CD4-positive, alpha-beta memory T cell (primary cell): ENCODE measurements at regions not wholly inside any gene's neighbourhood (a gene's known extent, or its start where the extent isn't known, plus 50 kb on each side); places are given as distances from the start of the nearest gene placed in this dataset.

Experiments
- CTCF ChIA-PET: fragments of 350-600 bp; sonication (Branson Sonifier 250); formaldehyde crosslinking; loops from one replicate; lab custom pipeline; 2021; ENCODE audit warnings: inconsistent platforms; ENCODE audit not compliant: partially characterized antibody; lab: Charles Lee
- POLR2A ChIA-PET: fragments of 350-600 bp; sonication (Branson Sonifier 250); formaldehyde crosslinking; loops from one replicate; lab custom pipeline; 2021; ENCODE audit not compliant: partially characterized antibody; lab: Charles Lee
- DNase-seq, 5 donors: peaks; one replicate each; pipeline versions ENCODE4 v3.0.0 to v3.0.0-alpha.2; 2020 to 2022; ENCODE audit warnings: mixed read lengths in 1 of 5
- H3K27ac ChIP-seq: one replicate; pipeline ENCODE4 v1.7.0; 2013; ENCODE audit warnings: low read depth, low read length
- H3K27me3 ChIP-seq: 2 replicates; pipeline ENCODE4 v1.7.0; 2013; ENCODE audit warnings: mild to moderate bottlenecking, low read length, moderate library complexity; ENCODE audit not compliant: insufficient read depth
- H3K36me3 ChIP-seq: 2 replicates; pipeline ENCODE4 v1.7.0; 2013; ENCODE audit warnings: mild to moderate bottlenecking, low read length, moderate library complexity; ENCODE audit not compliant: insufficient read depth
- H3K4me1 ChIP-seq: 2 replicates; pipeline ENCODE4 v1.7.0; 2013; ENCODE audit warnings: mild to moderate bottlenecking, low read length, moderate library complexity; ENCODE audit not compliant: insufficient read depth
- H3K4me3 ChIP-seq, 2 donors: one replicate each; pipeline ENCODE4 v1.7.0; 2013; ENCODE audit warnings: low read length in 2 of 2, mild to moderate bottlenecking in 1 of 2
- H3K9me3 ChIP-seq, 2 donors: one replicate each; pipeline ENCODE4 v1.7.0; 2013; ENCODE audit warnings: low read length in 2 of 2, control low read depth in 1 of 2; ENCODE audit not compliant: control insufficient read depth in 1 of 2
- H3K27ac Mint-ChIP-seq, 7 donors: one replicate each; pipeline ENCODE4 v1.8.0; 2020 to 2021; ENCODE audit warnings: mixed read lengths in 7 of 7, mild to moderate bottlenecking in 6 of 7, inconsistent platforms in 3 of 7, moderate library complexity in 3 of 7
- H3K27me3 Mint-ChIP-seq, 2 donors: one replicate each; pipeline ENCODE4 v1.8.0; 2020 to 2021; ENCODE audit warnings: mixed read lengths in 2 of 2
- H3K36me3 Mint-ChIP-seq, 2 donors: one replicate each; pipeline ENCODE4 v1.8.0; 2020 to 2021; ENCODE audit warnings: mixed read lengths in 2 of 2, inconsistent platforms in 1 of 2, mild to moderate bottlenecking in 1 of 2
- H3K4me1 Mint-ChIP-seq, 4 donors: one replicate each; pipeline ENCODE4 v1.8.0; 2020 to 2021; ENCODE audit warnings: mixed read lengths in 4 of 4, mild to moderate bottlenecking in 1 of 4
- H3K4me3 Mint-ChIP-seq, 8 donors: one replicate each; pipeline ENCODE4 v1.8.0; 2020 to 2021; ENCODE audit warnings: mixed read lengths in 8 of 8, mild to moderate bottlenecking in 7 of 8, moderate library complexity in 6 of 8, inconsistent platforms in 3 of 8
- H3K9me3 Mint-ChIP-seq, 8 donors: one replicate each; pipeline ENCODE4 v1.8.0; 2020 to 2021; ENCODE audit warnings: mixed read lengths in 8 of 8, mild to moderate bottlenecking in 5 of 8, inconsistent platforms in 3 of 8, moderate library complexity in 1 of 8
- intact Hi-C: fragments of 100-400 bp; cut with micrococcal nuclease; formaldehyde crosslinking; loops from one replicate; pipeline ENCODE4 v1.15.1; 2023

- no peak for DNase-seq
- H3K36me3 Mint-ChIP-seq, result no peaks in the 10 kb centered on the region
- H3K27me3 Mint-ChIP-seq, result peaks cover 7 to 11% of the 10 kb centered on the region in 2 donors
- H3K4me3 ChIP-seq, result no peak overlapping the region
- ChIA-PET POLR2A (no interaction called here), CTCF (interaction anchor here (1.4 kb wide), 1 partner anchor 91 kb away, joined by 3 read pairs; no protein-coding TSS in a partner anchor)
- H3K4me3 Mint-ChIP-seq, result no peak overlapping the region
- no peaks in the 10 kb centered on the region for H3K9me3 ChIP-seq
- peaks cover 5% of the 10 kb centered on the region for H3K4me1 ChIP-seq
- no peak overlapping the region for H3K27ac Mint-ChIP-seq
- no peaks in the 10 kb centered on the region for H3K36me3 ChIP-seq
- H3K27ac ChIP-seq, result no peak overlapping the region
- peaks cover 0 to 1% (median 0%) of the 10 kb centered on the region in 4 donors for H3K4me1 Mint-ChIP-seq
- intact Hi-C loops, result no loop called here
- no peaks in the 10 kb centered on the region for H3K27me3 ChIP-seq
- H3K9me3 Mint-ChIP-seq, result peaks cover 0 to 4% (median under 1%) of the 10 kb centered on the region in 8 donors
These were observed 90.1 kb upstream of the RGMA start for GRCh38 chr15:93179072-93179471.

- Mint-ChIP-seq H3K9me3 (peaks cover 0 to 7% (median 1%) of the 10 kb centered on the region in 8 donors), H3K36me3 (no peaks in the 10 kb centered on the region), H3K4me1 (peaks cover 0 to 1% (median 0%) of the 10 kb centered on the region in 4 donors), H3K4me3 (no peak overlapping the region), H3K27ac (no peak overlapping the region), H3K27me3 (peaks cover 7 to 13% of the 10 kb centered on the region in 2 donors)
- peaks cover 5% of the 10 kb centered on the region for H3K4me1 ChIP-seq
- intact Hi-C loops, result no loop called here
- DNase-seq, result no peak
- POLR2A ChIA-PET, result no interaction called here
- H3K4me3 ChIP-seq, result no peak overlapping the region
- no peaks in the 10 kb centered on the region for H3K9me3 ChIP-seq
- H3K27me3 ChIP-seq, result no peaks in the 10 kb centered on the region
- CTCF ChIA-PET, result no interaction called here
- no peaks in the 10 kb centered on the region for H3K36me3 ChIP-seq
- no peak overlapping the region for H3K27ac ChIP-seq
These were observed 89.4 kb upstream of the RGMA start for GRCh38 chr15:93178371-93178770.

GRCh38 chr15:93176065-93176464 is 87.1 kb upstream of the RGMA start:
- Mint-ChIP-seq H3K27me3 (peaks cover 15 to 16% of the 10 kb centered on the region in 2 donors), H3K4me3 (no peak overlapping the region), H3K4me1 (no peaks in the 10 kb centered on the region), H3K27ac (no peak overlapping the region), H3K9me3 (peaks cover 0 to 11% (median 5%) of the 10 kb centered on the region in 8 donors), H3K36me3 (peaks cover 0 to 3% of the 10 kb centered on the region in 2 donors)
- H3K27ac ChIP-seq, result no peak overlapping the region
- H3K4me3 ChIP-seq, result no peak overlapping the region
- peaks cover 5% of the 10 kb centered on the region for H3K4me1 ChIP-seq
- H3K36me3 ChIP-seq, result no peaks in the 10 kb centered on the region
- POLR2A ChIA-PET, result no interaction called here
- no peaks in the 10 kb centered on the region for H3K9me3 ChIP-seq
- no peaks in the 10 kb centered on the region for H3K27me3 ChIP-seq
- CTCF ChIA-PET, result interaction anchor here (1.6 kb wide), 1 partner anchor 88 kb away, joined by 4 read pairs; no protein-coding TSS in a partner anchor
- intact Hi-C loops, result no loop called here
- no peak for DNase-seq

- Mint-ChIP-seq H3K36me3 (peaks cover 0 to 3% of the 10 kb centered on the region in 2 donors), H3K4me1 (no peaks in the 10 kb centered on the region), H3K9me3 (peaks cover 0 to 11% (median 5%) of the 10 kb centered on the region in 8 donors), H3K4me3 (no peak overlapping the region), H3K27ac (no peak overlapping the region), H3K27me3 (peaks cover 19% of the 10 kb centered on the region in 2 donors)
- H3K4me1 ChIP-seq, result peaks cover 5% of the 10 kb centered on the region
- H3K27me3 ChIP-seq, result no peaks in the 10 kb centered on the region
- H3K27ac ChIP-seq, result no peak overlapping the region
- no peaks in the 10 kb centered on the region for H3K9me3 ChIP-seq
- DNase-seq, result no peak
- no peaks in the 10 kb centered on the region for H3K36me3 ChIP-seq
- no peak overlapping the region for H3K4me3 ChIP-seq
- ChIA-PET CTCF (no interaction called here), POLR2A (no interaction called here)
- intact Hi-C loops, result no loop called here
These were observed 85.8 kb upstream of the RGMA start for GRCh38 chr15:93174836-93175235.

GRCh38 chr15:93173369-93173768 is 84.4 kb upstream of the RGMA start:
- intact Hi-C loops, result no loop called here
- peaks cover 0 to 3% of the 10 kb centered on the region in 2 donors for H3K36me3 Mint-ChIP-seq
- peaks cover 0 to 11% (median 5%) of the 10 kb centered on the region in 8 donors for H3K9me3 Mint-ChIP-seq
- H3K4me1 ChIP-seq, result no peaks in the 10 kb centered on the region
- H3K27me3 Mint-ChIP-seq, result peaks cover 18 to 21% of the 10 kb centered on the region in 2 donors
- no peak for DNase-seq
- no peak overlapping the region for H3K27ac ChIP-seq
- ChIA-PET POLR2A (no interaction called here), CTCF (no interaction called here)
- H3K4me3 Mint-ChIP-seq, result no peak overlapping the region
- H3K27ac Mint-ChIP-seq, result no peak overlapping the region
- no peak overlapping the region for H3K4me3 ChIP-seq
- H3K27me3 ChIP-seq, result no peaks in the 10 kb centered on the region
- H3K36me3 ChIP-seq, result no peaks in the 10 kb centered on the region
- no peaks in the 10 kb centered on the region for H3K9me3 ChIP-seq
- peaks cover 0 to under 1% (median 0%) of the 10 kb centered on the region in 4 donors for H3K4me1 Mint-ChIP-seq

GRCh38 chr15:93171476-93171875 is 82.5 kb upstream of the RGMA start:
- CTCF ChIA-PET, result no interaction called here
- POLR2A ChIA-PET, result no interaction called here
- no peak overlapping the region for H3K4me3 ChIP-seq
- H3K36me3 Mint-ChIP-seq, result peaks cover 0 to 3% of the 10 kb centered on the region in 2 donors
- intact Hi-C loops, result no loop called here
- H3K4me3 Mint-ChIP-seq, result no peak overlapping the region
- no peak for DNase-seq
- H3K27me3 ChIP-seq, result no peaks in the 10 kb centered on the region
- no peak overlapping the region for H3K27ac Mint-ChIP-seq
- peaks cover 2 to 7% (median 3%) of the 10 kb centered on the region in 4 donors for H3K4me1 Mint-ChIP-seq
- no peaks in the 10 kb centered on the region for H3K4me1 ChIP-seq
- H3K9me3 ChIP-seq, result no peaks in the 10 kb centered on the region
- H3K27ac ChIP-seq, result no peak overlapping the region
- peaks cover 18 to 23% of the 10 kb centered on the region in 2 donors for H3K27me3 Mint-ChIP-seq
- no peaks in the 10 kb centered on the region for H3K36me3 ChIP-seq
- peaks cover 0 to 11% (median 5%) of the 10 kb centered on the region in 8 donors for H3K9me3 Mint-ChIP-seq

GRCh38 chr15:93170329-93170728 is 81.3 kb upstream of the RGMA start:
- Histone ChIP-seq H3K36me3 (no peaks in the 10 kb centered on the region), H3K27me3 (no peaks in the 10 kb centered on the region), H3K4me3 (no peak overlapping the region), H3K4me1 (no peaks in the 10 kb centered on the region), H3K9me3 (no peaks in the 10 kb centered on the region), H3K27ac (no peak overlapping the region)
- intact Hi-C loops, result no loop called here
- ChIA-PET POLR2A (no interaction called here), CTCF (no interaction called here)
- Mint-ChIP-seq H3K4me1 (peaks cover 2 to 12% (median 4%) of the 10 kb centered on the region in 4 donors), H3K4me3 (no peak overlapping the region), H3K36me3 (peaks cover 0 to 3% of the 10 kb centered on the region in 2 donors), H3K9me3 (peaks cover 0 to 12% (median 5%) of the 10 kb centered on the region in 8 donors), H3K27ac (no peak overlapping the region), H3K27me3 (peaks cover 16 to 20% of the 10 kb centered on the region in 2 donors)
- no peak for DNase-seq
